ENCODE measurements at regions not wholly inside any gene's neighbourhood (a gene's known extent, or its start where the extent isn't known, plus 50 kb on each side); places are given as distances from the start of the nearest gene placed in this dataset.
"Not testable (repeated sequence)": the region's sequence is repeated elsewhere in the genome, so short reads cannot be mapped to it uniquely, and the experiment has no call there.

- DNase-seq, result no peak
These were observed 447.3 kb upstream of the KCNMB2 start for GRCh38 chr3:178088963-178089362.

- DNase-seq, result no peak
These were observed 445.3 kb upstream of the KCNMB2 start for GRCh38 chr3:178090899-178091298.

GRCh38 chr3:178095522-178095921, 440.7 kb upstream of the KCNMB2 start:
- DNase-seq, result no peak

- DNase-seq, result no peak
These were observed 439.3 kb upstream of the KCNMB2 start for GRCh38 chr3:178096955-178097354.

- no peak for DNase-seq
These were observed 438.7 kb upstream of the KCNMB2 start for GRCh38 chr3:178097576-178097975.

- no peak for DNase-seq
These were observed 437.0 kb upstream of the KCNMB2 start for GRCh38 chr3:178099274-178099673.

- no peak for DNase-seq
These were observed 436.4 kb upstream of the KCNMB2 start for GRCh38 chr3:178099862-178100261.

- no peak for DNase-seq
These were observed 435.3 kb upstream of the KCNMB2 start for GRCh38 chr3:178100908-178101307.

GRCh38 chr3:178103140-178103539, 433.1 kb upstream of the KCNMB2 start:
- DNase-seq, result no peak

- DNase-seq, result no peak
These were observed 428.4 kb upstream of the KCNMB2 start for GRCh38 chr3:178107804-178108203.

- DNase-seq, result no peak
These were observed 426.5 kb upstream of the KCNMB2 start for GRCh38 chr3:178109691-178110090.

GRCh38 chr3:178112134-178112533, 424.1 kb upstream of the KCNMB2 start:
- DNase-seq, result no peak

GRCh38 chr3:178112552-178112951, 423.7 kb upstream of the KCNMB2 start:
- not testable (repeated sequence) for DNase-seq

- DNase-seq, result no peak
These were observed 418.6 kb upstream of the KCNMB2 start for GRCh38 chr3:178117641-178118040.

- DNase-seq, result not testable (repeated sequence)
These were observed 416.5 kb upstream of the KCNMB2 start for GRCh38 chr3:178119608-178120295.

GRCh38 chr3:178120367-178120766, 415.9 kb upstream of the KCNMB2 start:
- DNase-seq, result no peak

- no peak for DNase-seq
These were observed 409.6 kb upstream of the KCNMB2 start for GRCh38 chr3:178126686-178127085.

- DNase-seq, result no peak
These were observed 409.0 kb upstream of the KCNMB2 start for GRCh38 chr3:178127221-178127620.

- no peak for DNase-seq
These were observed 407.1 kb upstream of the KCNMB2 start for GRCh38 chr3:178129109-178129508.

GRCh38 chr3:178131801-178132200, 404.4 kb upstream of the KCNMB2 start:
- no peak for DNase-seq

GRCh38 chr3:178137206-178137605, 399.0 kb upstream of the KCNMB2 start:
- DNase-seq, result no peak

- DNase-seq, result no peak
These were observed 398.4 kb upstream of the KCNMB2 start for GRCh38 chr3:178137831-178138230.

- no peak for DNase-seq
These were observed 397.1 kb upstream of the KCNMB2 start for GRCh38 chr3:178139116-178139515.

GRCh38 chr3:178140531-178141304, 395.5 kb upstream of the KCNMB2 start:
- no peak for DNase-seq

- not testable (repeated sequence) for DNase-seq
These were observed 394.9 kb upstream of the KCNMB2 start for GRCh38 chr3:178141305-178141684.
